ENCODE measurements at regions not wholly inside any gene's neighbourhood (a gene's known extent, or its start where the extent isn't known, plus 50 kb on each side); places are given as distances from the start of the nearest gene placed in this dataset.
"Not testable (repeated sequence)": the region's sequence is repeated elsewhere in the genome, so short reads cannot be mapped to it uniquely, and the experiment has no call there.

DNA sequence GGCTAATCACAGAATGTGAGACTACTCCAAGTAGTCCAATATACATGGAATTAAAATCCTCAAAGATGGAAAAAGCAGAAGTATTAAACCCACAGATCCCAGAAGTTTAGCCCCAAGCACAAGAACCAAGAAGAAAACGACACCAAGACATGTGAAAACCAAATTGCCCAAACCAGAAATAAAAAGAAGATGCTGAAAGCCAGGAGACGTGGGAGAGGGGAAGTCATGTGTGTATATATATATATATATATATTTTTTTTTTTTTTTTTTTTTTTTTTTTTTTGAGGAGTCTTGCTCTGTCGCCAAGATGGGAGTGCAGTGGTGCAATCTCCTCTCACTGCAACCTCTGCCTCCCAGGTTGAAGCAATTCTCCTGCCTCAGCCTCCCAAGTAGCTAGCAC lies 376.9 kb upstream of the FRG1 start:
- not testable (repeated sequence) for DNase-seq

DNA sequence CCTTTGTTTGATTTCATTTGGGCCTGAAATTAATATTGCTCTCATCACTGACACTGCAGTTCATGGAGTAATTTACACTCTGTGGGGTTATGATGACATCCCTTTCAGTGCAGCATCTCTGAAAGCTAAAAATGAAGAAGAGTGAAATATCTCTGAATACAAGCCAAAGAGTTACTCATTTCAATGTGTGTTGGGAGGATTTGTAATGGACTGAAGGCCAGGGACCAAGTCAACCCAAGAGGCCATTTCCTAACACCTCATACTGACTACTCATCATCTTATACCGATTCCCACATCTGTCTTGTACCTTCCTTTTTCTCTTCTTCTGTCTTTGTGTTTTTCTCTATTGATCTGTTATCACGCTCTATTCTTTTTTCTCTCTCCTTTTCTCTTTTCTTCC lies 374.4 kb upstream of the FRG1 start:
- DNase-seq, result not testable (repeated sequence)

GRCh38 chr4:189566900-189567299 lies 373.8 kb upstream of the FRG1 start:
- not testable (repeated sequence) for DNase-seq

GRCh38 chr4:189579645-189580044 lies 361.0 kb upstream of the FRG1 start:
- not testable (repeated sequence) for DNase-seq

DNA sequence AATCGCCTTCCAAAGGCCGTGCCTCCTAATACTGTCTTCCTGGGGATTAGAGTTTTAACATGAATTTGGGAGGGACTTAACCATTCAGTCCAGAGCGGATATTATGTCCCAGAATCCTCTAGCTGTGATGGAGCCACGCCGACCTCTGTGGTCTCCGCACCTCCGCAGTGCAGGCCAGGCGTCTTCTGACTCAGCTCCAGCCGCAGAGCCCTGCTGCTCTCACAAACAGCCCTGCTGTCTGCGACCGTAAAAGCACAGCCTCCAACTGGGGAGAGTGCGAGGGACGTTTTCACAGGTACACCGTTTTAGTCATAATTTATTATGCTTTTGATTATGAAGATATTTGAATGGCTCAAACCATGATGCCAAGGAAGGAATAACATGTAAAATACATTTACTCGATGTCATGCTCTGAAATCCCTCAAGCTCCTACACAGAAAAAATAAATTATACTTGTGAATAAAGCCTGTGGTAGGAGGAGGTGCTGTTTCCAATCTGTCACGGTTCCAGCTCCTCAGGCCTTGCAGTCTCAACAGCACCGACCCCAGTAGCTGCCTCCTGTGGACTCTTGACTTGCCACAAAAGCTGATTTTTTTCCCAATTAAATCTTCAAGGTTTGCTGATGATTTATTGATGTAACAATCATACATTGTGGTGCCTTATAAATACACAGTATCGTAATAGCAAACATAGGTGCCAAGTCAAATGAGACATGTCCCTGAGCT lies 353.6 kb upstream of the FRG1 start:
- not testable (repeated sequence) for DNase-seq

- DNase-seq, result not testable (repeated sequence)
Measured at GRCh38 chr4:189589201-189589600, 351.5 kb upstream of the FRG1 start.

GRCh38 chr4:189592890-189593289 lies 347.8 kb upstream of the FRG1 start:
- no peak for DNase-seq

GRCh38 chr4:189597341-189597740 lies 343.3 kb upstream of the FRG1 start:
- no peak for DNase-seq

- DNase-seq, result no peak
Measured at GRCh38 chr4:189600264-189600663, 340.4 kb upstream of the FRG1 start.

- DNase-seq, result no peak
Measured at GRCh38 chr4:189600718-189601435, 339.8 kb upstream of the FRG1 start.

DNA sequence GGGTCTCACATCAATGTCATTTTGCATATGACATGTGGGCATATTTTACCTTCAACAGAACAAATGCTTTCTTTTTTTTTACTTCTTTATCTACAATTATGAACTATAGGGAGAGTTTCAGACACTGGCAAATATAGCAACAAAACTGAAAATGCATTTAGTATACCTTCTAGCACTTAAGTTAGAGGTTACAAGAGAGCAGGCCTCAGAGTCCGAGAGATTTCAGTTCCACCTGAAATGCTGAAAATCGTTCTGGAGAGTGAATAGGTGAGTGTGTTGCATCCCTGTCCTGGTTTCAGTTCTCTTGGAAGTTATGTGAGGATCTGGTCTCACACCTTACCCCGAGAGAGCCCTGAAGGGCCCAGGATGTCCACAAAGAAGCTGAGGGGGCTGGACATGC lies 337.8 kb upstream of the FRG1 start:
- not testable (repeated sequence) for DNase-seq

GRCh38 chr4:189610571-189610970 lies 330.1 kb upstream of the FRG1 start:
- not testable (repeated sequence) for DNase-seq

DNA sequence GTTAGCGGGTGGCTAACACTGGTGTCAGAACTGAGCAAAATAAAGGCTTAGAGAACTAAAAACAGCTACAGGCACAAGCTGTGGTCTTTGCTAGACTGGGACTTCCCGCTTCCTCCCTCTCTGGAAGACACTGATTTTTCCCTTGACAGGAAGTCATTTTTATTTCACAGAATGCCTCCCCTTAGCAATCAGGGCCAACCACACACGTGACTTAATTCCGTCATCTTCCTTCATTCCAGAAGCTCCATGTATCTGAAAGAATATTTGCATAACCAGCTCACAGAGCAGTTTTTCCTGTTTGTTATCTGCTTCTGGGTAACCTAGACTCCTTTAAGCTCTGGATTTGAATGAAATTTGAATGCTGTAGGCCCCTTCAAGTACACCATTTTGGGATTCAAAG lies 327.5 kb upstream of the FRG1 start:
- DNase-seq, result no peak

DNA sequence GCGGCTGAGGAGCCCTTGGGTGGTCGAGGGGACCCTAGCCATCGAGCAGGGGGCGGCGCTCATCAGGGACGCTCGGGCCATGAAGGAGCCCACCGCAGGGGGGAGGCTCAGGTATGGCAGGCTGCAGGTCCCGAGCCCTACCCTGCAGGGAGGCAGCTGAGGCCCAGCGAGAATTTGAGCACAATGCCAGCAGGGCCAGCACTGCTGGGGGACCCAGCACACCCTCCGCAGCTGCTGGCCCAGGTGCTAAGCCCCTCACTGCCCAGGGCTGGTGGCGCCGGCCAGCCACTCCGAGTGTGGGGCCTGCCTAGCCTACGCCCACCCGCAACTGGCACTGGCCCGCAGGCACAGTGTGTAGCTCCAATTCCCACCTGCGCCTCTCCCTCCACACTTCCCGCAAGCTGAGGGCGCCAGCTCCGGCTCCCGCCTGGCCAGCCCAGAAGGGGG lies 325.4 kb upstream of the FRG1 start:
- no peak for DNase-seq

GRCh38 chr4:189617741-189618140 lies 322.9 kb upstream of the FRG1 start:
- DNase-seq, result not testable (repeated sequence)

GRCh38 chr4:189619441-189620250 lies 321.0 kb upstream of the FRG1 start:
- DNase-seq, result not testable (repeated sequence)

DNA sequence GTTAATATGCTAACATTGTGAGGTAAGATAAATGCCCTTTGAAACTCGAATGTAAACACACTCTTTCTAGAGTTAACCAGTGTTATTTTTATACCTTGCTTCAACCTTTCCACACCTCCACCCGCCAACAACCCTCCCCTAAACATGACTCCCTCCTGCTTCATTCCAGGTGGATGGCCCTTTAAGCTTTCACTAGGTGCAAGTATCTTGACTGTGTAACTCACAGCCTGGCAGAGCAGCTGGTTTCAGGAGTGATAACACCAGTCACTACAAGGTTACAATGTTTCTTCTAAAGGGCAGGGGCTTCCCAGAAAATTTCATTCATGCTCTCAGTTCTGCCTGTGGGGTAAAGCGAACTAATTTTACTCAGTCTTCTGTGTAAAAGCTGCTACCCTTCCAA lies 318.1 kb upstream of the FRG1 start:
- DNase-seq, result not testable (repeated sequence)

GRCh38 chr4:189627041-189627440 lies 313.6 kb upstream of the FRG1 start:
- not testable (repeated sequence) for DNase-seq

GRCh38 chr4:189629733-189630132 lies 310.9 kb upstream of the FRG1 start:
- DNase-seq, result not testable (repeated sequence)

GRCh38 chr4:189630913-189631567 lies 309.6 kb upstream of the FRG1 start:
- DNase-seq, result not testable (repeated sequence)

DNA sequence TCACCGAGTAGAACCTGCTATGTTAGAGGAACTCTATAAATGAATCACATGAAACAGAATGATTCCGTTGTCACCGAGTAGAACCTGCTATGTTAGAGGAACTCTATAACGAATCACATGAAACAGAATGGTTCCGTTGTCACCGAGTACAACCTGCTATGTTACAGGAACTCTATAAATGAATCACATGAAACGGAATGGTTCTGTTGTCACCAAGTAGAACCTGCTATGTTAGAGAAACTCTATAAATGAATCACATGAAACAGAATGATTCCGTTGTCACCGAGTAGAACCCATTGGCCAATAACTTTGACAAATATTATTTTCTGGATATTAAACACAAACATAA lies 309.1 kb upstream of the FRG1 start:
- not testable (repeated sequence) for DNase-seq

- not testable (repeated sequence) for DNase-seq
Measured at GRCh38 chr4:189650436-189650835, 290.2 kb upstream of the FRG1 start.

DNA sequence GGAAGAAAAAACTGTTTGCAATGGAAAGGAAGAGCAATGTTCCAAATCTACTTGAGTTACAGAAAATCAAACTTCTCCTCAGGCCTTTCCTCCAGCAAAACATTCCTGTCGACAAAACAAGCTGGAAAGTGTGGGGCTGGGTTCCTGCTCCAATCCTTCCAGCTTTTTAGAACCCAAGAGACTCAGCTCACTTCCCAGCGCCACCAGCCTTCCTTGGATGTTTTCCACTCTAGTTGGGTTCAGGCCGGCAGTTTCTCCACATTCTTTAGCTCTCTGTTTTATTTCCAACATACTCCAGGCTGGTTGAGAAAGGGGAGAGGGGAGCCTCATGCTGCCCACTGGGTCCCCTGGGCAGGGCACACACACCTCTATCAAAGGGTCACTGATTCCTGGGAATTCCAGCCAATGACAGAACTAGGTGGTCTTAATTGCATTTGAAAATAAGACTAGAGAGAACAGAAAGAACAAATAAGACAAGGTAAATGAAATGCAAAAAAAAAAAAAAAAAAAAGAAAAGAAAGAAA lies 287.5 kb upstream of the FRG1 start:
- DNase-seq, result not testable (repeated sequence)

All from NCI-H1694 treated with DMSO at 0.1 percent for 48 hours (cell line).